Activated naive CD8-positive, alpha-beta T cell treated with anti-CD3 and anti-CD28 coated beads, Interleukin-2, amount 50 U/mL, for 16 hours (primary cell): ENCODE measurements at regions not wholly inside any gene's neighbourhood (a gene's known extent, or its start where the extent isn't known, plus 50 kb on each side); places are given as distances from the start of the nearest gene placed in this dataset.

Source experiments
- DNase-seq: peaks from one replicate; pipeline ENCODE4 v3.0.0-alpha.2; 2020; ENCODE audit warnings: low read depth, low spot score

DNA sequence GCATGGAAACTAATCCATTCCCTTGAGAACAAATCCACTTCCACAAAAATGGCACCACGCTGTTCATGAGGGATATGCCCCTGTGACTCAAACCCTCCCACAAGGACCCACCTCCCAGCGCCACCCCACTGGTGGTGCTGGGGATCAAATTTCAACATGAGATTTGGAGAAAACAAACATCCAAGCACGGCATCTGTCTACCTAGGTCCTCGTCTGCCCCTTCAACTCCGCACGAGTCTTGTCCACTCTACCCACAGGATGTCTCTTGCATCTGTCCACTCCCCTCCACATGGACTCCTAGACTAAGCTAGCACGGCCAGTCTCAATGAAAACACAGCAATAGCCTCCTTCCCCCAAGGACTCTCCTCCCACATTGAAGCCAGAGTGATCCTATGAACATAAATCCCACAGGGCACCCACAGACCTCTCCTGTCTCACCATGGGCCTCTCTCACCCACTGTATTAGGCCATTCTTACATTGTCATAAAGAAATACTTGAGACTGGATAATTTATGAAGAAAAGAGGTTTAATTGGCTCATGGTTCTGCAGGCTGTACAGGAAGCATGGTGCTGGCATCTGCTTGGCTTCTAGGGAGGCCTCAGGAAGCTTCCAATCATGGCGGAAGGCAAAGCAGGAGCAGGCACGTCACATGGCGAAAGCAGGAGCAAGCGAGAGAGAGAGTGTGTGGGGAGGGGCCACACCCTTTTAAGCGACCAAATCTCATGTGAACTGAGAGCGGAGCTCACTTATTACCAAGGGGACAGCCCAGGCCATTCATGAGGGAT lies 101.4 kb downstream of the TOMM20 start:
- no peak for DNase-seq

DNA sequence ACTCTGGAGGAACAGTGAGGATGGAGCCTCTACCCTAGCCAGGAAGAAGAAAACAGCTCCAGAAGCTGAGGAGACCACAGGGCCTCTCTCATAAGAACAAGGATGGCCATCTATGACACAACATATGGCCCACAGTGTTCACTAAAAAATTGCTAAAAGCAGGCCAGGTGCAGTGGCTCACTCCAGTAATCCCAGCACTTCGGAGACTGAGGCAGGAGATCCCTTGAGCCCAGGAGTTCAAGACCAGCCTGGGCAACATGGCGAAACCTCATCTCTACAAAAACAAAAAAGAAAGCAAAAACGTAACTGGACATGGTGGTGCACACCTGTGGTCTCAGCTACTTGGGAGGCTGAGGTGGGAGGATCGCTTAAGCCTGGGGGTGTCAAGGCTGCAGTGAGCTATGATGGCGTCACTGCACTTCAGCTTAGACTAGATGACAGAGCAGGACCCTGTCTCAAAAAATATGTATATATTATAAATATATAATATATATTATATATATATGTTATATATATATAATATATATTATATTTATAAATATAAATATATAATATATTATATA lies 103.1 kb downstream of the TOMM20 start:
- no peak for DNase-seq

DNA sequence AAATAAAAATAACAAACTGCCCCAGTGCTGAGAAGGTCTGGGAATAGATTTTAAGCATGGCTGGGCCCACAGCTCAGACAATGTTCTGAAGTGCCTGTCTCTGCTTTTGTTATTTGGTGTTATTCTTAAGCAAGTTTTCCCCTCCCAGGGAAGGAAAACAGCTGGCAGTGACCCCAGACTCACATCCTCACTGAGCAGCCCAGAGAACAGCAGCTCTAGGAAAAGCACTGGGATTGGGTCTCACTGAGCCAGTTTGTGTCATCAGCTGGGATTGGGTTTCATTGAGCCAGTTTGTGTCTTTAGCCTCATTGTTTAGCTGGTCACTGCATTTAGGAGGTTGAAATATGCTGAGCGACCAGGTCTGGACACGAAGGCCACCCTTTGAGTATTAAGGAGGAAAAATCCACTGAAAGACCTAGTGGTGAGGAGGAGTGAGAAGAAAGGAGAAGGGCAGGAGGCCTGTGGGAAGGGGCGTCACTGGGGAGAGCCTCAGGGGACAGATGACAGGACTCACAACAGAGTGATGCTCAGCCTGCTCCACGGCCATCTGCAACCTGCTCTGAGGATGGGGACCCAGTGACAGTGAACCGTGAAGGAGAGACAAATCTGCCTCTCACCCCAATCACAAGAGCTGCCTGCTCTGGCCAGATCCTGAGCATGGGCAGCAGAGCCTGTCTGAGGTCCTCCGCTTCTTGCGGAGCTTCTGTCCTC lies 103.8 kb downstream of the TOMM20 start:
- no peak for DNase-seq

- no peak for DNase-seq
Measured at GRCh38 chr1:235023711-235024439, 104.8 kb downstream of the TOMM20 start.

GRCh38 chr1:235022981-235023710 lies 105.5 kb downstream of the TOMM20 start:
- no peak for DNase-seq

- no peak for DNase-seq
Measured at GRCh38 chr1:235022341-235022980, 106.2 kb downstream of the TOMM20 start.

DNA sequence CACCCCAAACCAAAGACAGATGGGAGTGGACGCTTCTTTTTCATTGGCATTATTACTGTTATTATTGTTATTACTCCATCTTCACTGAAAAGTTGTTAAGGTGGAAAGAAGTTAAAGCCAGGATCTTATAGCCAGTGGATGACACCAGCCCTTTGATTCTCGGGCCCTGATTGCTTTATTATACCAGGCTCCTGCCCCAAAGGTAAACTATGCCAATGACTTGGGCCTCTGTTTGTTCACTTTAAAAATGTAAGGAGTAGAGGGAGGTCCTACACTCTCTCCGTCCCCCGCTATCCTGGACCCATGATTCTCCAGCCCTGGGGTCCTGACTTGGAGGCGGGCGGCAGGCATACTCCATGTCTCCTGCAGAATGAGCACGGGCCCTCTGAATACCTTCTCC lies 106.8 kb downstream of the TOMM20 start:
- no peak for DNase-seq

- no peak for DNase-seq
Measured at GRCh38 chr1:235021321-235021720, 107.3 kb downstream of the TOMM20 start.

DNA sequence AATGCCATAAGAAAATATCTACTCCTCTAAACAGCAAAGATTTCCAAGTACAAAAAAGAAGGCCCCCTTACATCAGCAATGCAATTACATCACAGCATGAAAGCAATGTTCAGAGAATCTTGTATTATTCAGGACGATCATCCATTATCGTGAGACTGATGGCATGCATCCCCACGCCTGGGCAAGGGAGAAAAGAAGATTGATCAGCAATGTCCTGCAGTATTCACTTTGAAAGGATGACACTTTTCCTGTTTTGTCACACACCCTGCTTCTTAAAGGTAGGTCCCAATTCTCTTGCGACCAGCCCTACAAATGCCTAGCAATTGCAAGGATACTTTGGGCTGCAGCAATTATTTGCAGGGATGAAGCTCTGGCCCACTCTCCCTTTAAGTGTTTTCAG lies 108.7 kb downstream of the TOMM20 start:
- DNase-seq, result no peak

DNA sequence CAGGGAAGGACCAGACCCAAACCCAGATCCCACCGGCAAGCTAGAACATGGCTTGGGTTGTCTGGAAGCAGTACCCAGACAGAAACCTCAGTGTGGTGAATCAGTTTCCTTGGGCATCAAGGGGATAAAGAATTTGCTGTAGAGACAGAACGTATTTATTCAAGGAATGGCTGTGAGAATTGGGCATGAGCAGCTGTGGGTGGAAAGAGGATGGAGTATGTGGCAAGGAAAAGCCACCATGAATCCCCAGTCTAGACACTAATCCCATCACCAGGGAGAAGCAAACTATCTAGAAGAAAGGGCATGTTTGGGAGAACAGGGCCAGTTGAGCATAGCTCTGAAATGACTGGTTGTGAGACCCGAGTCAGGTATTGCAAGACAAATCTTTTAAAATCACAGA lies 109.2 kb downstream of the TOMM20 start:
- DNase-seq, result no peak

DNA sequence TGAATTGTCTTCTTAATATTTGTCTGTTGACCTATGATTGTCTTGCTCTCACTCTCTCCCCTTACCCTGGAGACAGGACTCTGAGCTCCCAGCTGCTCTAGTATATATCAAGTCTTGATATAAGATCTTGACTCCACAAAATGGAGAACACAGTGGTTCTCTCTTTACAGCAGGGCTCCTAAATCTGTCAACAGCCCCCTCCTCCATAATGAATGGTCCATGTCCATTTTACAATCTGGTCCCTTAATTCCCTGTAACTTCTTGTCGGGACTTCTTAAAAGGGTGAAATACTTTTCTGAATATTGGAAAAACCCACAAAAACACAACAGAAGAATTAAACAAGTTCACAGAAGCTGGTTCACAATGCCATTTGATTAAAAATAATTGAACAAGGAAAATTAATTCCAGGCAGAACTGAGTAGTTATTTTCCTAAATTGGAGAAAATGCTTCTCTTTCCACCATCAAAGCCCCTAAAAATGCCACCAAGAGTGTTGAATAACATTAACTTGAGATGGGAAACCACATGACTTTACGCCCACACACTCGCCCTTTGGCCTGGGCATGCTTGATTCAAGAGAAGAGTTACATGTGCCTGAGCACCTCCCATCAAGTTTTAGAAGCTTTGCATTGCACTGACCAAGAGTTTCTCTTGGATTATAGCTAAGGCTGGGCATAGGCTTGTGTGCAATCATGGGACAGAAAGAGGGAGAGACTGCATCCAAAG lies 109.8 kb downstream of the TOMM20 start:
- DNase-seq, result no peak

GRCh38 chr1:235018161-235018560 lies 110.5 kb downstream of the TOMM20 start:
- no peak for DNase-seq

GRCh38 chr1:235017719-235018118 lies 110.9 kb downstream of the TOMM20 start:
- DNase-seq, result no peak

- DNase-seq, result no peak
Measured at GRCh38 chr1:235017191-235017590, 111.4 kb downstream of the TOMM20 start.

DNA sequence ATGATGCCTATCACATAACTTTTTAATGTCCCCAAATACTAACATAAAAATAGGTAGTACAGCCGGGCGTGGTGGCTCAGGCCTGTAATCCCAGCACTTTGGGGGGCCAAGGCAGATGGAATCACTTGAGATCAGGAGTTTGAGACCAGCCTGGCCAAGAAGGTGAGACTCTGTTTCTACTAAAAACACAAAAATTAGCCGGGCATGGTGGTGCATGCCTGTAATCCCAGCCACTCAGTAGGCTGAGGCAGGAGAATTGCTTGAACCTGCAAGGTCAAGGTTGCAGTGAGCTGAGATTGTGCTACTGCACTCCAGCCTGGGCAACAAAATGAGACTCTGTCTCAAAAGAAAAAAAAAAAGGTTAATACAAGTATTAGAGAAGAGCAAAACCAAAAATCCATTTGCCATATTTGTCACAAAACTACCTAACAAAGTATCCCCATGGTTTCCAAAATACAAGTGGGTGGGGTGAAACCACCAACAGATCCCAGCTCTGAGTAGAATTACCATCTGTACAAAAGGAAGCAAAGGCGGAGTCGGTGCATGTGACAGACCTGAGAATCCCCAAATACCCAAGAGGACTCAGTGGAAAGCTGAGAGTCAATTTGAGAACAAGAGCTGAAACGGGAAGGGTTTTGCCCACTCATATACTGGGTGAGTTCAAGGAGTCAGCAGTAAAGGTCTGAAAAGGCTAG lies 113.2 kb downstream of the TOMM20 start:
- DNase-seq, result no peak

- DNase-seq, result no peak
Measured at GRCh38 chr1:235014756-235015155, 113.9 kb downstream of the TOMM20 start.

- DNase-seq, result no peak
Measured at GRCh38 chr1:235013512-235013911, 115.1 kb downstream of the TOMM20 start.

DNA sequence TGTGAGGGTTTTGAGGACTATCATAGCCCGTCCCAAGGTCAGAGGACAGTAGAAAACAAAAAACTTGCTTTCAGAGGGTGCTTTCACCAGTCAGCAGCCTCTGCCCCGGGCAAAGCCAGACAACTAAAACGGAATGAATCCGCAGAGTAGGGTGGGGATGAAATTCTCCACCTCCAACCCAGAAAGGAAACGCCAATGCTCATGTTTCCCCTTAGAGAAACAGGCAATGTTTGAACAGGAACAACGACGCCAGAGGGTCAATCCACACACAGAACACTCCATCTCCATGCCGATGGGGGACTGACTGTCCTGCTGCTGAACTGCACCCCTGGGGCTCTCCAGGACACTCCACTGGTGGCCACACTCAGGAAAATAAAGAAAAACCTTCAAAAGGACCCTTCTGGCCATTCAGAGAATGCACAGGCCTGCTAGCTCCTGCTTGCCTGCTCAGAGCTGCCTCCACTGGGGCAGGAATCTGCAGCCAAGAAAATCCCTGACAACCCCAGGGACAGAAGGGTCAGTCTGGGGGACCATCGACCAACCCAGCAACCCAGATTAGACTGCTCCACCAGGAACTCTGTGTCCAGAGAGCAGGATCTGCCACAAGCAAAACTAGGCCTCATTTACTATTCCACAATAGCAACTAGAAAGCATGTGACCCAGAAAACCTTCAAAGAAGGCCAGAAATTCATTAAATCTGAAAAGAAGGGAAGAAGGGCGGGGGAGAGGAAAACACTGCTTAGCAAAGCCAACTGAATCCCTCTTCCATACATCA lies 116.0 kb downstream of the TOMM20 start:
- DNase-seq, result no peak
